ENCODE measurements at regions not wholly inside any gene's neighbourhood (a gene's known extent, or its start where the extent isn't known, plus 50 kb on each side); places are given as distances from the start of the nearest gene placed in this dataset.

DNA sequence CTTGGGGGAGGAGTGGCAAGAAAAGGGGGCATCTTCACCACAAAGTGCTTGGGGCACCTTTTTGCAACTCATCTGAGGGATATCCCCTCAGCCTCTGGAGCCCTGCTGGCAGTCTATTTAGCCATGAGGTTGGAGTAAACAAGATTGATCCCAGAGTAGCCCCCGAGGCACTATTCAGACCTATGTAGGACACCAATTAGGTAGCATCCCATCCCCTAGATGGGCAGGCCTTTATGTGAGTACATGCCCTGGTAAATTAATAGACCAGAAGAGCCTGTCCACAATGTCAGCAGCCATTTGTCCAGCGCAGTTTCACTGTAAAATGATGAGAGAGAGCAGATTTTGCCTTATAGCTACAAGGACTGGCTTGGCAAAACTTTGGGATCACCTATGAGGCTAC lies 221.4 kb downstream of the DRD1 start:
- no peak overlapping the region for H3K27ac Mint-ChIP-seq
- ATAC-seq (no peak), DNase-seq (no peak)
- H3K4me3 Mint-ChIP-seq: no peak overlapping the region
- H3K9me3 Mint-ChIP-seq: no peaks in the 10 kb centered on the region
- H3K27me3 Mint-ChIP-seq: peaks cover 5% of the 10 kb centered on the region
- no peaks in the 10 kb centered on the region for H3K36me3 Mint-ChIP-seq (ENCODE audit: low read depth)
- no peaks in the 10 kb centered on the region for H3K4me1 Mint-ChIP-seq

DNA sequence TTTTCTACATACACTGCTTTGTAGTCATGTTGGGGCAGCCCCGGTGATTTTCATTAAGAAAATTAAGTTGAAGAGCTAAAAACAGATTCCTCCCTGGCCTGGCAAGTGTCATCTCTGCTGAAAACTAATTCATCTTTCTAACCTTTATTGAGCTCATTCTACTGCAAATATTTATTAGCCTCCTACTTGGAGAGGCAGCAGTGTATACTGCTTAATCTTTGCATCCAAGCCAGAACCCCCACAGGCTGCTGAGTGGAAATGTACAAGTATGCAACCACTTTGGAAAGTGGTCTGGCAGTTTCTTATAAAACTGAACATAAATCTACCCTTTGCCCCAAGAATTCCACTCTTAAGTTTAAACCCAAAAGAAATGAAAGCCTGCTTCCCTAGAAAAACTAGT lies 223.4 kb downstream of the DRD1 start:
- ATAC-seq: no peak
- Mint-ChIP-seq H3K9me3 (no peaks in the 10 kb centered on the region), H3K36me3 (ENCODE audit: low read depth) (no peaks in the 10 kb centered on the region), H3K4me3 (no peak overlapping the region), H3K27me3 (peaks cover 4% of the 10 kb centered on the region), H3K4me1 (no peaks in the 10 kb centered on the region), H3K27ac (no peak overlapping the region)
- no peak for DNase-seq

DNA sequence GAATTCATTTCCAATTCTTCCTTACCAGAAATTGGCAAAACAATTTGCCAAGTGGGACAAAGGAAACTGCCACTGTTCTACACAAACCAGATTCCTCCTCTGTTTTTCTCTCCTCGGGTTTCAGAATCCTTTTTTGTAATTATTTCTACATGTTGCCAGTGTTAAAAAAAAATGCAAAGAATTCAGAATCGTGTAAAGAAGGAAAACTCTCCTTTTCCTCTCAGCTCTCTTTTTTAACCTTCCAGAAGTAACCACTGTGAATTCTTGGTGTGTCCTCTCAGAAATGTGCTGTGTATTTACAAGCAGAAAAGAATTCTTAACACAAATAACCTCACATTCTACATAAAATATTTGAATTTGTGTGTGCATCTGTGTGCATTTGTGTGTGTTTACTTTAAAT lies 224.6 kb downstream of the DRD1 start:
- Mint-ChIP-seq H3K27me3 (peaks cover 4% of the 10 kb centered on the region), H3K4me1 (no peaks in the 10 kb centered on the region), H3K27ac (no peak overlapping the region), H3K36me3 (ENCODE audit: low read depth) (no peaks in the 10 kb centered on the region), H3K4me3 (no peak overlapping the region), H3K9me3 (no peaks in the 10 kb centered on the region)
- DNase-seq: no peak
- no peak for ATAC-seq

DNA sequence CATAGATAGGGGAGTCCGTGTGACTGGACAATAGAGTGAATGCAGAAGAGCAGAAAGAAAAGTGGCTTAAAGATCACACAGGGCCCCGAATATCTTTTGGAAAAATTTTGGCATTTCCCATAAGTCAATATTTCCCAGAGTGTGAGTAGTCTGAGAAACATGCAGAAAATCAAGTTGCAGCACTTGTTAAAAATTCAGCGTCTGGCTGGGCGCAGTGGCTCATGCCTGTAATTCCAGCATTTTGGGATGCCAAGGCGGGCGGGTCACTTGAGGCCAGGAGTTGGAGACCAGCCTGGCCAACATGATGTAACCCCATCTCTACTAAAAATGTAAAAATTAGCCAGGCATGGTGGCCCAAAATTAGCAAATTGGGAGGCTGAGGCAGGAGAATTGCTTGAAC lies 227.0 kb downstream of the DRD1 start:
- no peaks in the 10 kb centered on the region for H3K4me1 Mint-ChIP-seq
- peaks cover 7% of the 10 kb centered on the region for H3K27me3 Mint-ChIP-seq
- H3K4me3 Mint-ChIP-seq: no peak overlapping the region
- H3K9me3 Mint-ChIP-seq: no peaks in the 10 kb centered on the region
- DNase-seq (no peak), ATAC-seq (no peak)
- no peaks in the 10 kb centered on the region for H3K36me3 Mint-ChIP-seq (ENCODE audit: low read depth)
- H3K27ac Mint-ChIP-seq: no peak overlapping the region

DNA sequence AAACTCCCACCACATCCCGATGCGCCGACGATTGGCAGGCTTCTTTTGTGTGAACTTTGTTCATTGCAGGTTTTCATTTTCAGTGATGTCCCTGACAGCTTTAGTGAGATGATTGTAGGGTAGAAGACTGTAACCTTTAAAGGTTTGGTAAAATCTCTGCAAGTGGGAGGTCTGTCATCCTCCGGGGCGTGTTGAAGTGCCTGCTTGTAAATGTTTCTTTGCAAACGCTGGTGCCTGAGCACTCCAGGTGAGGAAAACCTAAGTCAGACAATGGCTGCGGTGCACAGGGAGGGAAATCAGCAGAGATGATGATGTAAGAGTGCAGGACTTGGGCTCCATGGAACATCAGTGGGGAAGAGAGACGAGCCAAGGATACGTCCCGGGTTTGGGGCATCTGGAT lies 228.1 kb downstream of the DRD1 start:
- no peak for ATAC-seq
- H3K27ac Mint-ChIP-seq: no peak overlapping the region
- no peak overlapping the region for H3K4me3 Mint-ChIP-seq
- H3K9me3 Mint-ChIP-seq: no peaks in the 10 kb centered on the region
- DNase-seq: no peak
- H3K4me1 Mint-ChIP-seq: no peaks in the 10 kb centered on the region
- H3K36me3 Mint-ChIP-seq (ENCODE audit: low read depth): no peaks in the 10 kb centered on the region
- peaks cover 7% of the 10 kb centered on the region for H3K27me3 Mint-ChIP-seq

DNA sequence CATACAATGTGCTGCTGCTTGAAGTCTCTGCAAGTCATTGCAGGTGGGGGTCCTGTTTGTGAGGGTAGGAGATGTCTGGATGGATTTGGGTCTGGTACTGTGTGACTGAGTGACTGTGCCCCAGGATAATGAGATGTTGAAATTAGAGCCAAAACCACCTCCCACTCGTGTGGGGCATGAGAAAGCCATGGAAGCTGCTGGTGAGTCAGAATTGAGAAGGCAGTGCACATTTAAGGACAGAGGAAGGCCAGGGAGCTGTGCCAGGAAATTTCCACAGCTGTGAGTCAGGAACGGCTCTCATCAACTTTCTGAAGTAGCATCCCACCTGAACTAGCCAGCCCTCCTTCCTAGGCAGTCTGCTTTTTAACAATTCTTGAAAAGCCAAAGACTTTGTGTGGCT lies 229.8 kb downstream of the DRD1 start:
- DNase-seq (no peak), ATAC-seq (no peak)
- H3K27ac Mint-ChIP-seq: no peak overlapping the region
- H3K36me3 Mint-ChIP-seq (ENCODE audit: low read depth): no peaks in the 10 kb centered on the region
- no peak overlapping the region for H3K4me3 Mint-ChIP-seq
- peaks cover 7% of the 10 kb centered on the region for H3K27me3 Mint-ChIP-seq
- H3K9me3 Mint-ChIP-seq: no peaks in the 10 kb centered on the region
- no peaks in the 10 kb centered on the region for H3K4me1 Mint-ChIP-seq

DNA sequence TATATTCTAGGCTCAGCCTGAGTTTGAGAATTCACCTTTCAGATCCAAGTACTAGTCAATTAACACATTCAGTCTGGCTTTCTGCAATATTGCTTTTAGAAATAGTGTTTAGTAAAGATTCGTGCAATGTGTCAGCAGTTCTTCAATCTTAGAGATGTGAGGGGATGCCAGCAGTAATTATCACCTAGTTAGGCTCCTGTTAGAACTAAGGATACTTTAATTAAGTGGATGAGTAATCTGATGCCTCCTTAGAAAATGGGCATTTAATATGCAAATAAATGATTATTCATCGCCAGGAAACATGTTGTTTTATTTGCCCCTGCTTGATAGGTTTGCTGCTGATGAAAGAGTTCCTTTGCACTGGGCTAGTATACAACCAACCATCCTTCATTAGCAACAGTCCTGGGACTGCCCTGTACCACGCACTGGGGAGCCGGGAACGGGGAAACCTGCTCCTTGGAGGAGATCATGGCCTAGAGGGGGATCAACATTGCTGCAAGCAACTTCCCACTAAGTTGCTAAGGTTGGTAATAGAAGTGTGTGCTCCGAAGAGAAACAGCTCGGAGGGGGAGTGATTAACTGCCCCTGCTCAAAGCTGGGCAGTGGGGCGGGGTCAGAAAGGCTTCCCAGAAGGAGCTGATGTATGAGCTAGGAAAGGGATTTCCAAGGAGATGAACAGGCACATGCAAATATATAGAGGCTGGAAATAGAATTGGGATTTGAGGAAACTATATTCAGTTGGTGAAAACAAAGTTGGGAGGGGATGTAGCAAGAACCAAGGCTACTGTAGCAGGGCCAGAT lies 231.8 kb downstream of the DRD1 start:
- no peak overlapping the region for H3K4me3 Mint-ChIP-seq
- H3K36me3 Mint-ChIP-seq (ENCODE audit: low read depth): no peaks in the 10 kb centered on the region
- H3K27ac Mint-ChIP-seq: no peak overlapping the region
- no peaks in the 10 kb centered on the region for H3K9me3 Mint-ChIP-seq
- DNase-seq: no peak
- H3K27me3 Mint-ChIP-seq: peaks cover 9% of the 10 kb centered on the region
- no peaks in the 10 kb centered on the region for H3K4me1 Mint-ChIP-seq
- ATAC-seq: no peak

DNA sequence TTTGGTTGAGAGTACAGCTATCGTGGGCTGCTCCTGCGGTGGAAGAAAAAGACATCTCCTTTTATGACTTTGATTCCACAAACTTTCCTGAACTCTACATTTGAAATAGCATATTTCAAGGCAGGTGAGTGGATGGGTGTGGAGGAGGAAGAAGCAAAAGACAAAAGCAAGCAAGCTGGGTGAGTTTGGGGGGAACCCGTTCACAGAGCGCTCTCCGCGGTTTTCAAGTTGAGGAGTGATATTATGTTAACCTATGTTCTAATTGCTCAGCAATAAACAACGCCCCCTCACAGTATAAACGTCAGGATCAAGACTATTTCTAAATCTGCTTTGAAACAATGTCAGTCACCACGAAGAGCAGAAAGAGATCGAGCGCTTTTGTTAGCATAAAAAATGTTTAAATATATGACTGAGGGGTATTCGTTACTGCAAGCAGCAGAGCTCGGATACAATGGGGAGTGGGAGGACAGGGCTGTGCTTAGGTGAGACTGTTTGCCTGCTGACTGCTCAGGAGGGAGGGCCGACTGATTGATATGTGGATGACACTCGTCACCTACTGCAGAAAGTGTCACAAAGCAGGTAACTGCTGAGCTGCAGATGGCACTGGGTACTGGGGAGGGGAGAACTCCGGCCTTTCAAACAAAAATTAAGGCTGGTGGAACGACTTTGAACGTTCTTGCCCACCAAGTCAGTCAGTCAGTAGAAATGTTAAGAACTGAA lies 236.5 kb downstream of the DRD1 start:
- Mint-ChIP-seq H3K27me3 (peaks cover 3% of the 10 kb centered on the region), H3K4me3 (no peak overlapping the region), H3K36me3 (ENCODE audit: low read depth) (no peaks in the 10 kb centered on the region), H3K9me3 (no peaks in the 10 kb centered on the region), H3K27ac (no peak overlapping the region), H3K4me1 (no peaks in the 10 kb centered on the region)
- ATAC-seq: no peak
- no peak for DNase-seq

DNA sequence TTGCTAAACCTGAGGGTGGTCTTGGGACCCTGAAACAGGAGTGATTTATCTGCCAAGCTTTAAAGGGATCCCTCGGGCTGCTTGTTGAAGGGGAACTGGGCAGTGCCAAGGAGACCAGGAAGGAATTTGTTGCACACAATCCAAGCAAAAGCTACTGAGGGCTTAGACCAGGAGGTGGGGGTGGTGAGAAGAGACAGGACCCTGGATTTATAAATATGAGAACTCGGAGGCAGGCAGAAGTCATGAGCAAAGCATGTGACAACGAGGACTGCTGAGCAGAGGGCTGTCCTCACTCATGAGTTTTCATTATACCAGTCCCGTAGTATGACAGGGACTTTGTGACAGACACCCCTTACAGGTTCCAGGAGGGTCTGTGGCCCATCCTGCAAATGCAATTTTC lies 237.3 kb downstream of the DRD1 start:
- H3K9me3 Mint-ChIP-seq: no peaks in the 10 kb centered on the region
- H3K27me3 Mint-ChIP-seq: peaks cover 3% of the 10 kb centered on the region
- no peaks in the 10 kb centered on the region for H3K4me1 Mint-ChIP-seq
- DNase-seq: no peak
- no peak overlapping the region for H3K4me3 Mint-ChIP-seq
- no peak for ATAC-seq
- no peaks in the 10 kb centered on the region for H3K36me3 Mint-ChIP-seq (ENCODE audit: low read depth)
- H3K27ac Mint-ChIP-seq: no peak overlapping the region

DNA sequence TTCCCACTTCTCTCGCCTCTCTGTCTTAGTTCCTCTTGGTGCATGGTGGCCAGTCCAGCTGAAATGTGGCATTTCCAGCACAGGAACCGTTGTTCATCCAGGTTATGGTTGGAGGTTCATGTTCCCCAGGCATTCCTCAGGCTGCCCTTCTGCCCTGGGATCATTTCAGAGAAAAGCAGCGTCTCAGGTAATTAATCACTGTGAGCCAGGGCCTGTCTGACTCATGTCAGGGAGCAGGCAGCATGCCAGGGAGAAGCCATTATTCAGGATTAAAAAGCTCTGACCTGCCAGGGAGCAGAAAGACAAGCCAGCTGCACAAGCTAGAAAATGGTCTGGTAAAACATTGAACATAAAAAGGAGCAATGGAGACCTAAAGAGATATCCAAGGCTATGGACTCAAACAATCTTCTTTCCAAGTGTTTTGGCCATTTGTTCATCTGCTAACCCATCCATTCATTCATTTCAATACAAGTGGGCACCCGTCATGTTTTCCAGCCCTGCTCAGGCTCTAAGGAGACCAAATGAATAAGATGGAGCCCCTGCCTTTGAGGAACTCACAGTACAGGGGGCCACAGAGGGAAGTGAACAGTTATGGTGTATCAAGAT lies 241.4 kb downstream of the DRD1 start:
- no peaks in the 10 kb centered on the region for H3K9me3 Mint-ChIP-seq
- H3K4me3 Mint-ChIP-seq: no peak overlapping the region
- H3K36me3 Mint-ChIP-seq (ENCODE audit: low read depth): no peaks in the 10 kb centered on the region
- H3K27me3 Mint-ChIP-seq: no peaks in the 10 kb centered on the region
- no peak for ATAC-seq
- DNase-seq: no peak
- no peak overlapping the region for H3K27ac Mint-ChIP-seq
- no peaks in the 10 kb centered on the region for H3K4me1 Mint-ChIP-seq

DNA sequence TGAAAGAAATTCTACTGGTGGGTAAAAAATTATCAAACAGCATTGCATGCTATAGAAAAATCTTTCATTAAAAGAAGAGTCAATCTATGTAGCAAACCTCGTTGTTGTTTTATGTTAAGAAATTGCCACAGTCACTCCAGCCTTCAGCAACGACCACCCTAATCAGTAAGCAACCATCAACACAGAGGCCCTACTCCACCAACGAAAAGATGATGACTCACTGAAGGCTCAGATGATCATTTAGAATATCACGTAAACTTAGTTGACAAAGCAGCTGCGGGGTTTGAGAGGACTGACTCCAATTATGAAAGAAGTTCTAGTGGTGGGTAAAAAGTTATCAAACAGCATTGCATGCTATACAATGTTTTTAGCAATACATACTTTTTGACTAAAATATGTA lies 242.6 kb downstream of the DRD1 start:
- H3K27ac Mint-ChIP-seq: no peak overlapping the region
- ATAC-seq (no peak), DNase-seq (no peak)
- H3K4me1 Mint-ChIP-seq: no peaks in the 10 kb centered on the region
- H3K4me3 Mint-ChIP-seq: no peak overlapping the region
- no peaks in the 10 kb centered on the region for H3K9me3 Mint-ChIP-seq
- H3K27me3 Mint-ChIP-seq: no peaks in the 10 kb centered on the region
- no peaks in the 10 kb centered on the region for H3K36me3 Mint-ChIP-seq (ENCODE audit: low read depth)

DNA sequence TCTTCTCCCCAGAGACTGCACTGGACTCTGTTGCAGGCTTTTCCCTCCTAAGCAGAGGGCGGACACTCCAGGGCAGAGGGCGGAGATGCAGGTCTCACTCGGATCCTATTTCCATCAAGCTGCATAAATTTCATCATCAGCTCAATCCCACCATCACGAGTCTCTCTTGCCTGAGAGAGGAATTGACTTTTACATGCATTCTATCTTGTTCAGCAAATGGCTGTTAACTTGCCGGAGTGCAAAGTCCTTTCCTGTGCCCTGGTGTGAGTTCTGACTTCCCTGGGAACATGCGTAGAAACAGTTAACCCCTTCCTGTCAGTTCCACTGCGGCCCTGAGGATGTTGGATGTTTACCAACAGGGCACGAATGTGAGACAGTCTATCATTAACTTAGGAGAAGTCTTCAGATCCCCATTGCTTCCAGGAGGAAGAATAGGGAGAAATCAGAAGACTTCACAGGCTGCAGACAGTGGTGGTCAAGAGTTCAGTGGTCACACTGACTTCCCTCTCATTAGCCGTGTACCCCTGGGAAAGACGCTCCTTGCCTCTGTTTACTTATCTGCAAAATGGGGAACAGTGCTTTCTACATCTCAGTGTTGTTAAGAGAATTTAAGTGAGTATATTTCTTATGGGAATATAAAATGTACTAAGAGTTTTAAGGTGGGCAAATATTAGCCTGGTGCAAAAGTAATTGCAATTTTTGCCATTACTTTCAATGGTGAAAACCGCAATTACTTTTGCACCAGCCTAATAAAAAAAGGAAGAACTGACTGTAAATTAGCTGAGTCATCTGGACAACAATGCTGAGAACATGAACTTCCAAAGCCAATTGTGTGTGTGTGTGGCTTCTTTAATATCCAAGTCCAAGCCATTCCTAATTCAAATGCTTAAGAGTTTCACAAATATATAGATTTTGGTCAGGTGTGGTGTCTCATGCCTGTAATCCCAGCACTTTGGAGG lies 248.0 kb downstream of the DRD1 start:
- Mint-ChIP-seq H3K9me3 (no peaks in the 10 kb centered on the region), H3K4me3 (no peak overlapping the region), H3K36me3 (ENCODE audit: low read depth) (no peaks in the 10 kb centered on the region), H3K27ac (no peak overlapping the region), H3K27me3 (peaks cover 6% of the 10 kb centered on the region), H3K4me1 (no peaks in the 10 kb centered on the region)
- no peak for DNase-seq
- no peak for ATAC-seq

DNA sequence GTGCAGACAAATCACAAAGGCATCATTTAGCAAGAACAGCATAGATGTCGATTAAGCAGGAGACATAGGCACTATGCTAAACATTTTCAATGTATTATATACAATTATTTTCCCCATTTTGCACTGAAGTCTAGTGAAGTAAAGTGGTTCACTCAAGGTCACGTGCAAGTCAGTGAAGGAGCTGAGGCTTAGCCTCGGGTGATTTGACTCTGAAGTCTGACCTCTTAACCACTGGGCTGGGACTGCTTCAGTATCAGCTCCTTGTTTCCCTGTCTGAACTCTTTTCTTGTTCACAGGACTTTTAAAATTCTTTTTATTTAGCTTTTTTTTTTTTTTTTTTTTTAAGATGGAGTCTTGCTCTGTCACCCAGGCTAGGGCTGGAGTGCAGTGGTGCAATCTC lies 262.7 kb downstream of the DRD1 start:
- no peak for DNase-seq
- Mint-ChIP-seq H3K27me3 (no peaks in the 10 kb centered on the region), H3K4me1 (no peaks in the 10 kb centered on the region), H3K27ac (no peak overlapping the region), H3K36me3 (ENCODE audit: low read depth) (no peaks in the 10 kb centered on the region), H3K4me3 (no peak overlapping the region), H3K9me3 (no peaks in the 10 kb centered on the region)
- ATAC-seq: no peak

DNA sequence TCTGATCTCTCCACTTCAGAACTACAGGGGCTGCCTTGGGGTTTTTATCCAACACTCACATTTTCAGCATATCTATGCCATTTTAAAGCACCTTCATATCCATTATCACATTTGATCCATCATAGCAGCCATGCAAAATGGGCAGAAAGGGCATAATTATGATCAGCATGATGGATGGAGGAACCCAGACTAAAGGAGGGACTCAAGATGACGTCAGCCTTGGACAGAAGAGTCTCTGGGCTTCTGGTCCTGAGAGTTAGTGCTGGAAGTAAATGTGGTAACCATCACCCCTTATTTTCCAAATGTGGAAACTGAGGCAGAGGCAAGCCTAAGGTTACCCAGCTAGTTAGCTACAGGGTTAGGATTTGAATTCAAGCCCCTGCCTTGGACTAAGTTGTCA lies 273.1 kb downstream of the DRD1 start:
- H3K4me3 Mint-ChIP-seq: no peak overlapping the region
- no peak for ATAC-seq
- H3K9me3 Mint-ChIP-seq: no peaks in the 10 kb centered on the region
- no peak overlapping the region for H3K27ac Mint-ChIP-seq
- peaks cover 9% of the 10 kb centered on the region for H3K27me3 Mint-ChIP-seq
- H3K4me1 Mint-ChIP-seq: no peaks in the 10 kb centered on the region
- no peak for DNase-seq
- H3K36me3 Mint-ChIP-seq (ENCODE audit: low read depth): no peaks in the 10 kb centered on the region
